Astrocyte (in vitro differentiated cells and primary cell): ENCODE measurements at regions not wholly inside any gene's neighbourhood (a gene's known extent, or its start where the extent isn't known, plus 50 kb on each side); places are given as distances from the start of the nearest gene placed in this dataset.

ENCODE experiments used
- EZH2 ChIP-seq: IDR thresholded peaks from 2 replicates; pipeline ENCODE4 v1.6.1; 2012; ENCODE audit warnings: mild to moderate bottlenecking, low read length, inconsistent platforms; ENCODE audit not compliant: insufficient read depth
- TF ChIP-seq, protein P1 (sequence below): IDR thresholded peaks from 2 replicates; pipeline ENCODE4 v1.5.1; 2011; ENCODE audit warnings: low read depth, mild to moderate bottlenecking, inconsistent platforms, low read length, moderate library complexity; ENCODE audit not compliant: insufficient read depth

DNA sequence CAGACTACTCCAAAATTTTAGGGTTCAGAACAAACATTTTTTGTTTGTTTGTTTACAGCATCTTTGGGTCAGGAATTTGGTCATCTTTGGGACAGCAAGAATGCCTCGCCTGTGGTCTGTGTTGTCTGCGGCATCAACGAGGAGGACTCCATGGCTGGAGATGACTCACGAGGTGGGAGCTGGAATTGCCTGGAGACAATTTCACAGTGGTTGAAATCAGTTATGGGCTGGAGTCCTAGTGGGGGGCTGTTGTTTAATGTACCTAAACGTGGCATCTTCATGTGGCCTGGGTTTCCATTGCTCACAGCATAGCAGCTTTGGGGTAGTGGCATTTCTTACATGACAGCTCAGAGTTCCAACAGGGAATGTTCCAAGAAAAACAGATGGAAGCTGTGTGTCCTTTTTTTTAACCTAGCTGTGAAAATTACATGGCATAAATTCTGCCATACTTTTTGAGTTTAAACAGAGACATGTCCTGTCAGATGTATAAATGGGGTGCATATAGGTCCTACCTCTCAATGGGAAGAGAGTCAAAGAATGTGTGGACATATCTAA is 507.3 kb upstream of the CBLB start:
- TF ChIP-seq, protein P1, sequence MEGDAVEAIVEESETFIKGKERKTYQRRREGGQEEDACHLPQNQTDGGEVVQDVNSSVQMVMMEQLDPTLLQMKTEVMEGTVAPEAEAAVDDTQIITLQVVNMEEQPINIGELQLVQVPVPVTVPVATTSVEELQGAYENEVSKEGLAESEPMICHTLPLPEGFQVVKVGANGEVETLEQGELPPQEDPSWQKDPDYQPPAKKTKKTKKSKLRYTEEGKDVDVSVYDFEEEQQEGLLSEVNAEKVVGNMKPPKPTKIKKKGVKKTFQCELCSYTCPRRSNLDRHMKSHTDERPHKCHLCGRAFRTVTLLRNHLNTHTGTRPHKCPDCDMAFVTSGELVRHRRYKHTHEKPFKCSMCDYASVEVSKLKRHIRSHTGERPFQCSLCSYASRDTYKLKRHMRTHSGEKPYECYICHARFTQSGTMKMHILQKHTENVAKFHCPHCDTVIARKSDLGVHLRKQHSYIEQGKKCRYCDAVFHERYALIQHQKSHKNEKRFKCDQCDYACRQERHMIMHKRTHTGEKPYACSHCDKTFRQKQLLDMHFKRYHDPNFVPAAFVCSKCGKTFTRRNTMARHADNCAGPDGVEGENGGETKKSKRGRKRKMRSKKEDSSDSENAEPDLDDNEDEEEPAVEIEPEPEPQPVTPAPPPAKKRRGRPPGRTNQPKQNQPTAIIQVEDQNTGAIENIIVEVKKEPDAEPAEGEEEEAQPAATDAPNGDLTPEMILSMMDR = no peak
- TF ChIP-seq EZH2 = no peak
